GM12878 (cell line): ENCODE measurements at regions not wholly inside any gene's neighbourhood (a gene's known extent, or its start where the extent isn't known, plus 50 kb on each side); places are given as distances from the start of the nearest gene placed in this dataset.

Experiments
- BCL11A ChIP-seq: IDR thresholded peaks from 2 replicates; pipeline ENCODE4 v1.6.1; 2011; ENCODE audit warnings: low read depth, low read length
- MYC ChIP-seq: IDR thresholded peaks from 2 replicates; pipeline ENCODE4 v1.6.1; 2011; ENCODE audit warnings: mild to moderate bottlenecking, low read length, moderate library complexity, inconsistent platforms; ENCODE audit not compliant: insufficient read depth, insufficient replicate concordance, insufficient read length, severe bottlenecking
- POLR2A ChIP-seq: IDR thresholded peaks from 2 replicates; pipeline ENCODE4 v1.6.1; 2011; ENCODE audit warnings: low read depth, mild to moderate bottlenecking, low read length
- RCOR1 ChIP-seq: conservative IDR thresholded peaks from 2 replicates; pipeline ENCODE4 v1.6.1; 2012; ENCODE audit warnings: low read depth, low read length, improper control_type of control experiment
- STAT1 ChIP-seq: fragments of 450-650 bp; conservative IDR thresholded peaks from 2 replicates; pipeline ENCODE4 v1.6.1; 2014; ENCODE audit warnings: antibody characterized with exemption, mild to moderate bottlenecking
- SUPT20H ChIP-seq: IDR thresholded peaks from 2 replicates; pipeline ENCODE4 v1.6.1; 2011; ENCODE audit warnings: low read depth, mild to moderate bottlenecking, low read length, moderate library complexity, borderline replicate concordance; ENCODE audit not compliant: control insufficient read depth

DNA sequence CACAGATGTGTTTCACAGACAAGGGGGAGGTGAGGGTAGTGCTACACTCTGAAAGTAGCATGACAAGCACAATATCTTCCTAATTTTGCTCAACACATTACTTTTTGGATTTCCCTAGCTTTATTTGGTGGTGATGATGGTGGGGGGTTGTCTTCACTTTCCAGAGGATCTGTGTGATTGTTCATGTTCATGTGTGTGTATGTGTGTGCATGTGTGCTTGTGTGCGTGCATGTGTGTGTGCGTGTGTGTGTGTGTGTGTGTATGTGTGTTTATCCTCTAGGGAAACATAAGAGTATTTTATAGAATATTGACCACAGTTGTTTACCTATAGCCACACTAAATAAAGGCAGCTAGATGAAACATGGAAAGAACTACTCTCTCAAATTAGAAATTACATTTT is 183.8 kb upstream of the EYA4 start:
- TF ChIP-seq POLR2A (no peak), MYC (no peak), RCOR1 (no peak), BCL11A (no peak), STAT1 (no peak), SUPT20H (no peak)
